H1 (cell line): ENCODE measurements at regions not wholly inside any gene's neighbourhood (a gene's known extent, or its start where the extent isn't known, plus 50 kb on each side); places are given as distances from the start of the nearest gene placed in this dataset.

Experiments used
- CTCF ChIA-PET: fragments of 300-600 bp; sonication (Branson Sonifier 250); formaldehyde crosslinking; loops from one replicate; lab custom pipeline; 2021; ENCODE audit not compliant: partially characterized antibody; lab: Charles Lee
- POLR2A ChIA-PET: fragments of 300-600 bp; sonication (Branson Sonifier 250); formaldehyde crosslinking; loops from one replicate; lab custom pipeline; 2021; ENCODE audit warnings: inconsistent platforms; ENCODE audit not compliant: partially characterized antibody; lab: Charles Lee
- DNase-seq, 2 experiments: peaks; one replicate each; pipeline versions ENCODE4 v3.0.0 to v3.0.0-alpha.2; 2010 to 2022; ENCODE audit warnings: low spot score in 2 of 2, low read depth in 1 of 2, mixed read lengths in 1 of 2
- FAIRE-seq: peaks from 2 replicates; lab custom pipeline; 2011; peaks lifted over from hg19 to GRCh38; lab: Jason Lieb, UNC
- H2AFZ ChIP-seq: 2 replicates; pipeline ENCODE4 v1.8.1; 2012; ENCODE audit warnings: low read length, inconsistent platforms
- H2AK5ac ChIP-seq: 2 replicates; pipeline ENCODE4 v1.6.1; 2013; ENCODE audit warnings: low read depth, low read length
- H2BK120ac ChIP-seq: replicated peaks from 2 replicates; pipeline ENCODE3; 2013; ENCODE audit warnings: low read depth, low read length, inconsistent platforms
- H2BK12ac ChIP-seq: 2 replicates; pipeline ENCODE4 v1.6.1; 2013; ENCODE audit warnings: low read depth, low read length
- H2BK15ac ChIP-seq: 2 replicates; pipeline ENCODE4 v1.6.1; 2013; ENCODE audit warnings: low read length
- H2BK20ac ChIP-seq: 2 replicates; pipeline ENCODE4 v1.6.1; 2013; ENCODE audit warnings: low read length
- H2BK5ac ChIP-seq: 2 replicates; pipeline ENCODE4 v1.6.1; 2013; ENCODE audit warnings: low read depth, low read length
- H3K14ac ChIP-seq: 2 replicates; pipeline ENCODE4 v1.6.1; 2013; ENCODE audit warnings: inconsistent platforms; ENCODE audit not compliant: insufficient read length
- H3K18ac ChIP-seq: 2 replicates; pipeline ENCODE4 v1.6.1; 2013; ENCODE audit warnings: low read length; ENCODE audit errors: extremely low read depth
- H3K23ac ChIP-seq: 2 replicates; pipeline ENCODE4 v1.6.1; 2013; ENCODE audit warnings: inconsistent platforms; ENCODE audit not compliant: insufficient read length
- H3K23me2 ChIP-seq: 2 replicates; pipeline ENCODE4 v1.6.1; 2013; ENCODE audit warnings: low read depth, low read length
- H3K27ac ChIP-seq: 2 replicates; pipeline ENCODE4 v1.6.1; 2011; ENCODE audit warnings: low read depth, low read length, inconsistent platforms
- H3K27me3 ChIP-seq, 4 experiments: replicated peaks in 1 of 4; 1 replicate in 1 of 4; 2 replicates in 3 of 4; pipeline versions ENCODE4 v1.6.1 to v1.8.1; 2011 to 2013; ENCODE audit warnings: low read length in 3 of 4, mild to moderate bottlenecking in 3 of 4, inconsistent platforms in 2 of 4, mixed read lengths in 2 of 4, moderate library complexity in 1 of 4; ENCODE audit not compliant: control insufficient read depth in 3 of 4, insufficient read depth in 3 of 4; ENCODE audit errors: extremely low read depth in 1 of 4
- H3K36me3 ChIP-seq, 4 experiments: 2 replicates each; pipeline versions ENCODE4 v1.6.1 to v1.8.1; 2011 to 2013; ENCODE audit warnings: mild to moderate bottlenecking in 4 of 4, low read length in 3 of 4, moderate library complexity in 2 of 4, control low read depth in 1 of 4, inconsistent platforms in 1 of 4; ENCODE audit not compliant: insufficient read depth in 4 of 4, control insufficient read depth in 2 of 4
- H3K4ac ChIP-seq: replicated peaks from 2 replicates; pipeline ENCODE3; 2013; ENCODE audit warnings: low read length, low read depth, mixed read lengths, inconsistent platforms; ENCODE audit not compliant: insufficient read length
- H3K4me1 ChIP-seq, 4 experiments: replicated peaks in 1 of 4; 1 replicate in 1 of 4; 2 replicates in 3 of 4; pipeline versions ENCODE4 v1.6.1 to v1.8.1; 2011 to 2013; ENCODE audit warnings: low read length in 3 of 4, inconsistent platforms in 2 of 4, mixed read lengths in 1 of 4; ENCODE audit not compliant: insufficient read depth in 4 of 4, control insufficient read depth in 3 of 4
- H3K4me2 ChIP-seq, 2 experiments: 2 replicates each; pipeline versions ENCODE4 v1.6.1 to v1.8.1; 2011 to 2013; ENCODE audit warnings: low read depth in 2 of 2, low read length in 2 of 2, control low read depth in 1 of 2, inconsistent platforms in 1 of 2, mild to moderate bottlenecking in 1 of 2; ENCODE audit not compliant: insufficient read depth in 1 of 2
- H3K4me3 ChIP-seq, 4 experiments: fragments of 200-600, 300-600 bp in 1 of 4; sonication (generic), shearing (Covaris generic), sonication (Bioruptor Twin) in 1 of 4; 2 replicates each; pipeline versions ENCODE4 v1.5.1 to v1.8.1; 2011 to 2016; ENCODE audit warnings: low read length in 4 of 4, low read depth in 3 of 4, control low read depth in 2 of 4, inconsistent platforms in 2 of 4, mild to moderate bottlenecking in 2 of 4, mixed read lengths in 1 of 4, moderate library complexity in 1 of 4; ENCODE audit not compliant: insufficient read depth in 2 of 4; ENCODE audit errors: extremely low read depth in 1 of 4
- H3K56ac ChIP-seq: replicated peaks from 2 replicates; pipeline ENCODE3; 2013; ENCODE audit warnings: low read depth, mild to moderate bottlenecking, mixed read lengths, low read length, inconsistent platforms; ENCODE audit not compliant: insufficient read length
- H3K79me1 ChIP-seq: 2 replicates; pipeline ENCODE4 v1.6.1; 2013; ENCODE audit warnings: low read depth, low read length, control low read depth
- H3K79me2 ChIP-seq, 2 experiments: 2 replicates each; pipeline versions ENCODE4 v1.6.1 to v1.8.1; 2012 to 2013; ENCODE audit warnings: low read length in 2 of 2, mild to moderate bottlenecking in 2 of 2, inconsistent platforms in 1 of 2; ENCODE audit not compliant: insufficient read depth in 2 of 2, control insufficient read depth in 1 of 2
- H3K9ac ChIP-seq, 4 experiments: replicated peaks in 1 of 4; 1 replicate in 1 of 4; 2 replicates in 3 of 4; pipeline versions ENCODE4 v1.6.1 to v1.8.1; 2011 to 2013; ENCODE audit warnings: low read depth in 3 of 4, low read length in 3 of 4, control low read depth in 2 of 4, mild to moderate bottlenecking in 2 of 4, moderate library complexity in 2 of 4, inconsistent platforms in 1 of 4; ENCODE audit errors: extremely low read depth in 1 of 4
- H3K9me3 ChIP-seq, 2 experiments: 2 replicates each; pipeline versions ENCODE4 v1.6.1 to v1.8.1; 2012 to 2013; ENCODE audit warnings: mild to moderate bottlenecking in 2 of 2, moderate library complexity in 2 of 2, control low read depth in 1 of 2, inconsistent platforms in 1 of 2, low read depth in 1 of 2, low read length in 1 of 2, mixed read lengths in 1 of 2; ENCODE audit not compliant: insufficient read depth in 2 of 2
- H4K20me1 ChIP-seq, 2 experiments: replicated peaks in 1 of 2; 2 replicates each; pipeline versions ENCODE3 to v1.8.1; 2011 to 2013; ENCODE audit warnings: inconsistent platforms in 2 of 2, low read length in 2 of 2, mild to moderate bottlenecking in 1 of 2; ENCODE audit not compliant: insufficient read depth in 2 of 2, control insufficient read depth in 1 of 2
- H4K5ac ChIP-seq: 2 replicates; pipeline ENCODE4 v1.6.1; 2013; ENCODE audit warnings: low read length, low read depth, mixed read lengths, inconsistent platforms; ENCODE audit not compliant: insufficient read length
- H4K8ac ChIP-seq: 2 replicates; pipeline ENCODE4 v1.8.0; 2013; ENCODE audit warnings: mild to moderate bottlenecking, moderate library complexity, low read length, inconsistent platforms; ENCODE audit not compliant: insufficient read depth; ENCODE audit errors: extremely low read depth
- H4K91ac ChIP-seq: replicated peaks from 2 replicates; pipeline ENCODE3; 2013; ENCODE audit warnings: low read length, mixed read lengths, inconsistent platforms; ENCODE audit not compliant: insufficient read length
- BACH1 ChIP-seq: IDR thresholded peaks from 2 replicates; pipeline ENCODE4 v1.6.1; 2012; ENCODE audit warnings: low read length, improper control_type of control experiment
- CHD2 ChIP-seq: IDR thresholded peaks from 2 replicates; pipeline ENCODE4 v1.6.1; 2012; ENCODE audit warnings: low read length, improper control_type of control experiment
- CREB1 ChIP-seq: IDR thresholded peaks from 2 replicates; pipeline ENCODE4 v1.6.1; 2012; ENCODE audit warnings: inconsistent platforms
- EZH2 ChIP-seq: fragments of 200-600 bp; sonication (generic); IDR thresholded peaks from 2 replicates; pipeline ENCODE4 v1.7.1; 2012; ENCODE audit warnings: low read depth, mild to moderate bottlenecking, moderate library complexity, low read length, inconsistent platforms; ENCODE audit not compliant: severe bottlenecking
- FOSL1 ChIP-seq: IDR thresholded peaks from 2 replicates; pipeline ENCODE4 v1.6.1; 2011; ENCODE audit warnings: mild to moderate bottlenecking, low read depth, low read length, moderate library complexity; ENCODE audit not compliant: insufficient read depth
- GABPA ChIP-seq: IDR thresholded peaks from 2 replicates; pipeline ENCODE4 v1.6.1; 2011; ENCODE audit warnings: mild to moderate bottlenecking, low read length, moderate library complexity, borderline replicate concordance; ENCODE audit not compliant: insufficient read depth
- KDM1A ChIP-seq: fragments of 200-600, 300-600 bp; sonication (generic); IDR thresholded peaks from 2 replicates; pipeline ENCODE4 v1.7.1; 2016; ENCODE audit warnings: mild to moderate bottlenecking, low read length, borderline replicate concordance
- KDM4A ChIP-seq: IDR thresholded peaks from one replicate; pipeline ENCODE4 v1.7.1; 2012; ENCODE audit warnings: low read depth, mild to moderate bottlenecking, moderate library complexity, low read length, inconsistent platforms; ENCODE audit not compliant: severe bottlenecking
- RAD21 ChIP-seq, 2 experiments: IDR thresholded peaks in 1 of 2; conservative IDR thresholded peaks in 1 of 2; 2 replicates each; pipeline ENCODE4 v1.6.1; 2011; ENCODE audit warnings: low read depth in 2 of 2, low read length in 2 of 2, improper control_type of control experiment in 1 of 2, inconsistent platforms in 1 of 2, mild to moderate bottlenecking in 1 of 2, moderate library complexity in 1 of 2
- SIRT6 ChIP-seq: IDR thresholded peaks from one replicate; pipeline ENCODE4 v1.7.1; 2012; ENCODE audit warnings: low read length, inconsistent platforms
- WGBS, 2 experiments: shearing (Covaris generic) in 1 of 2; methylation state at CpG; one replicate each; pipeline versions ENCODE4 v1.1.6 to v1.1.7; 2013 to 2015; ENCODE audit warnings: low lambda C conversion rate in 2 of 2, mixed read lengths in 2 of 2, inconsistent platforms in 1 of 2, low coverage in 1 of 2, missing lambda C conversion rate in 1 of 2; ENCODE audit not compliant: insufficient replicate concordance in 2 of 2, insufficient coverage in 1 of 2, insufficient read length in 1 of 2; ENCODE audit errors: extremely low coverage in 1 of 2, missing lambda C conversion rate in 1 of 2; 5-methylcytosine and 5-hydroxymethylcytosine counted together

DNA sequence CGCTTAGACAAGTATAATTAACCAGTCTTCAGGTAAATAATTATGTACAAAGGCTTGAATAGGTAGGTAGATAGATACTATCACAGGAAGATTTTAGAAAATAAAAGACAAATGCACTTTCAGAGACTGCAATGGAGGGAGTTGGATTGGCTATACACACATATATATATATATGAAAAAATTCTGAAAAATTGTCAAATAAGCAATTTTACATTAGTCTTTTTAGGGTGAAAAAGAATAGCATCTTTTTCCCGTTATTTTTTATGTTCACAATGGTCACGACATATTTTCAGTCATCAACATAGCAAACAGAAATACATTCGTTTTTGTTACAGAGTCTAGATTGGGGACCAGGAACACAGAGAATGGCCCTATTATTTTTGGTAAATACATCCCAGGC is 385.9 kb upstream of the ACTRT1 start:
- CTCF ChIA-PET: no interaction called here
- FAIRE-seq (no peak), DNase-seq (no peak)
- no peak overlapping the region for H4K91ac ChIP-seq
- H3K18ac ChIP-seq: no peak overlapping the region
- H2BK12ac ChIP-seq: no peak overlapping the region
- H3K23me2 ChIP-seq: no peaks in the 10 kb centered on the region
- no peak overlapping the region for H4K8ac ChIP-seq
- no peak overlapping the region for H3K56ac ChIP-seq
- no peak overlapping the region for H2BK20ac ChIP-seq
- H2BK120ac ChIP-seq: no peak overlapping the region
- H3K27ac ChIP-seq: no peak overlapping the region
- no peak overlapping the region for H3K9ac ChIP-seq
- no peak overlapping the region for H2AFZ ChIP-seq
- TF ChIP-seq KDM1A (no peak), EZH2 (no peak), FOSL1 (no peak), CHD2 (no peak), RAD21 (IDR thresholded peaks at IDR 0.05 in 1 of 2, conservative IDR thresholded peaks at IDR 0.05 in 1 of 2; ENCODE audit: low read depth in 2 of 2, low read length in 2 of 2) (no peak), SIRT6 (no peak), GABPA (no peak), BACH1 (no peak), KDM4A (no peak), CREB1 (no peak)
- H3K9me3 ChIP-seq: no peaks in the 10 kb centered on the region
- H2BK5ac ChIP-seq: no peak overlapping the region
- H3K4ac ChIP-seq: no peak overlapping the region
- no peaks in the 10 kb centered on the region for H4K20me1 ChIP-seq
- H3K27me3 ChIP-seq: no peaks in the 10 kb centered on the region
- no peak overlapping the region for H2BK15ac ChIP-seq
- H3K79me1 ChIP-seq: no peaks in the 10 kb centered on the region
- H3K14ac ChIP-seq: no peak overlapping the region
- WGBS, 2 experiments: 93% methylated on average over 4 of the region's 4 CpGs; no CpG with 5 or more reads in 1 of the 2 experiments
- H3K36me3 ChIP-seq: no peaks in the 10 kb centered on the region
- no peak overlapping the region for H3K4me3 ChIP-seq
- no peak overlapping the region for H4K5ac ChIP-seq
- H2AK5ac ChIP-seq: no peak overlapping the region
- H3K79me2 ChIP-seq: no peaks in the 10 kb centered on the region
- H3K4me1 ChIP-seq: no peaks in the 10 kb centered on the region
- H3K4me2 ChIP-seq: no peak overlapping the region
- POLR2A ChIA-PET: no interaction called here
- no peak overlapping the region for H3K23ac ChIP-seq
